Uterus (tissue), 3 donors: ENCODE measurements at regions not wholly inside any gene's neighbourhood (a gene's known extent, or its start where the extent isn't known, plus 50 kb on each side); places are given as distances from the start of the nearest gene placed in this dataset.

Source experiments
- DNase-seq, 2 donors: peaks; one replicate each; pipeline ENCODE4 v3.0.0-alpha.2; 2019 to 2020
- H3K27ac ChIP-seq, 2 donors: fragments of 200-600 bp; sonication (generic); 1 replicate in 1 of 2; 2 replicates in 1 of 2; pipeline ENCODE4 v1.5.1; 2016 to 2018
- H3K27me3 ChIP-seq, 2 donors: fragments of 200-600 bp; sonication (generic); one replicate each; pipeline ENCODE4 v1.5.1; 2018 to 2019; ENCODE audit warnings: control low read depth in 1 of 2
- H3K36me3 ChIP-seq, 2 donors: fragments of 200-600 bp; sonication (generic); one replicate each; pipeline ENCODE4 v1.5.1; 2019; ENCODE audit warnings: control low read depth in 1 of 2
- H3K4me1 ChIP-seq, 2 donors: fragments of 200-600 bp; sonication (generic); one replicate each; pipeline ENCODE4 v1.5.1; 2018 to 2019; ENCODE audit warnings: control low read depth in 1 of 2
- H3K4me3 ChIP-seq, 2 donors: fragments of 200-600 bp; sonication (generic); 1 replicate in 1 of 2; 2 replicates in 1 of 2; pipeline ENCODE4 v1.5.1; 2018 to 2019; ENCODE audit warnings: mild to moderate bottlenecking in 1 of 2
- H3K9me3 ChIP-seq, 2 donors: fragments of 200-600 bp; sonication (generic); one replicate each; pipeline ENCODE4 v1.5.1; 2019; ENCODE audit warnings: control low read depth in 1 of 2
- CTCF ChIP-seq, 4 experiments: fragments of 200-600 bp in 2 of 4; fragments of 450-650 bp in 2 of 4; sonication (generic) in 2 of 4; IDR thresholded peaks; one replicate each; pipeline ENCODE4 v1.5.1; 2016 to 2019; ENCODE audit warnings: antibody characterized with exemption in 4 of 4, mild to moderate bottlenecking in 2 of 4, moderate library complexity in 1 of 4
- POLR2A ChIP-seq, 2 donors: fragments of 450-650 bp; IDR thresholded peaks; one replicate each; pipeline ENCODE4 v1.6.1; 2016; ENCODE audit warnings: antibody characterized with exemption in 2 of 2, mild to moderate bottlenecking in 1 of 2, moderate library complexity in 1 of 2
- intact Hi-C: fragments of 100-400 bp; cut with DNase I; formaldehyde crosslinking; loops from one replicate; pipeline ENCODE4 v1.15.1; 2023; ENCODE audit warnings: low total_unique reads
- donor health status: DM: yes; HTN: yes; CAD: no.

- TF ChIP-seq POLR2A (IDR thresholded peaks at IDR 0.05) = no peak
- TF ChIP-seq CTCF (IDR thresholded peaks at IDR 0.05) = no peak
- Histone ChIP-seq H3K4me1 (peaks cover 0 to 4% of the 10 kb centered on the region in 2 donors), H3K4me3 (no peak overlapping the region), H3K27me3 (no peaks in the 10 kb centered on the region), H3K36me3 (no peaks in the 10 kb centered on the region), H3K9me3 (no peaks in the 10 kb centered on the region), H3K27ac (no peak overlapping the region)
- intact Hi-C loops = no loop called here
- no peak for DNase-seq
These were observed 130.2 kb upstream of the PTGFR start for GRCh38 chr1:78360584-78360983.

- Histone ChIP-seq H3K36me3 (no peaks in the 10 kb centered on the region), H3K9me3 (no peaks in the 10 kb centered on the region), H3K4me3 (no peak overlapping the region), H3K27me3 (no peaks in the 10 kb centered on the region), H3K4me1 (no peaks in the 10 kb centered on the region), H3K27ac (no peak overlapping the region)
- intact Hi-C loops = no loop called here
- no peak for TF ChIP-seq CTCF (IDR thresholded peaks at IDR 0.05)
- TF ChIP-seq POLR2A (IDR thresholded peaks at IDR 0.05) = no peak
- no peak for DNase-seq
These were observed 123.1 kb upstream of the PTGFR start for GRCh38 chr1:78367700-78368099.

GRCh38 chr1:78369546-78369945 is 121.2 kb upstream of the PTGFR start:
- DNase-seq = no peak
- H3K36me3 ChIP-seq = no peaks in the 10 kb centered on the region
- TF ChIP-seq POLR2A (IDR thresholded peaks at IDR 0.05) = no peak
- TF ChIP-seq CTCF (IDR thresholded peaks at IDR 0.05) = no peak
- H3K4me1 ChIP-seq = no peaks in the 10 kb centered on the region
- no peaks in the 10 kb centered on the region for H3K9me3 ChIP-seq
- no peak overlapping the region for H3K4me3 ChIP-seq
- no peak overlapping the region for H3K27ac ChIP-seq
- intact Hi-C loops = no loop called here
- no peaks in the 10 kb centered on the region for H3K27me3 ChIP-seq

GRCh38 chr1:78370356-78370755 is 120.4 kb upstream of the PTGFR start:
- H3K27me3 ChIP-seq = no peaks in the 10 kb centered on the region
- DNase-seq = no peak
- TF ChIP-seq POLR2A (IDR thresholded peaks at IDR 0.05) (no peak), CTCF (IDR thresholded peaks at IDR 0.05) (no peak)
- no peak overlapping the region for H3K4me3 ChIP-seq
- no peaks in the 10 kb centered on the region for H3K4me1 ChIP-seq
- no peaks in the 10 kb centered on the region for H3K36me3 ChIP-seq
- intact Hi-C loops = no loop called here
- H3K27ac ChIP-seq = peak overlapping the region; percentile 24 to 28
- H3K9me3 ChIP-seq = no peaks in the 10 kb centered on the region

- no peaks in the 10 kb centered on the region for H3K9me3 ChIP-seq
- DNase-seq = no peak
- H3K27ac ChIP-seq = peak overlapping the region in 1 of 2 donors; percentile 28
- TF ChIP-seq POLR2A (IDR thresholded peaks at IDR 0.05) = no peak
- TF ChIP-seq CTCF (IDR thresholded peaks at IDR 0.05) = no peak
- H3K36me3 ChIP-seq = no peaks in the 10 kb centered on the region
- H3K4me3 ChIP-seq = no peak overlapping the region
- intact Hi-C loops = no loop called here
- H3K27me3 ChIP-seq = no peaks in the 10 kb centered on the region
- no peaks in the 10 kb centered on the region for H3K4me1 ChIP-seq
These were observed 119.8 kb upstream of the PTGFR start for GRCh38 chr1:78370779-78371482.
